GM12875 (cell line): ENCODE measurements at regions not wholly inside any gene's neighbourhood (a gene's known extent, or its start where the extent isn't known, plus 50 kb on each side); places are given as distances from the start of the nearest gene placed in this dataset.
"Not testable (repeated sequence)": the region's sequence is repeated elsewhere in the genome, so short reads cannot be mapped to it uniquely, and the experiment has no call there.

ENCODE experiments used
- H3K4me3 ChIP-seq: one replicate; pipeline ENCODE4 v1.5.1; 2011; ENCODE audit warnings: low read depth, low read length, control low read depth
- TF ChIP-seq, protein P1 (sequence below): IDR thresholded peaks from 2 replicates; pipeline ENCODE4 v1.5.1; 2011; ENCODE audit warnings: low read depth, mild to moderate bottlenecking, control low read depth, inconsistent platforms, low read length, moderate library complexity, borderline replicate concordance; ENCODE audit not compliant: insufficient read depth

DNA sequence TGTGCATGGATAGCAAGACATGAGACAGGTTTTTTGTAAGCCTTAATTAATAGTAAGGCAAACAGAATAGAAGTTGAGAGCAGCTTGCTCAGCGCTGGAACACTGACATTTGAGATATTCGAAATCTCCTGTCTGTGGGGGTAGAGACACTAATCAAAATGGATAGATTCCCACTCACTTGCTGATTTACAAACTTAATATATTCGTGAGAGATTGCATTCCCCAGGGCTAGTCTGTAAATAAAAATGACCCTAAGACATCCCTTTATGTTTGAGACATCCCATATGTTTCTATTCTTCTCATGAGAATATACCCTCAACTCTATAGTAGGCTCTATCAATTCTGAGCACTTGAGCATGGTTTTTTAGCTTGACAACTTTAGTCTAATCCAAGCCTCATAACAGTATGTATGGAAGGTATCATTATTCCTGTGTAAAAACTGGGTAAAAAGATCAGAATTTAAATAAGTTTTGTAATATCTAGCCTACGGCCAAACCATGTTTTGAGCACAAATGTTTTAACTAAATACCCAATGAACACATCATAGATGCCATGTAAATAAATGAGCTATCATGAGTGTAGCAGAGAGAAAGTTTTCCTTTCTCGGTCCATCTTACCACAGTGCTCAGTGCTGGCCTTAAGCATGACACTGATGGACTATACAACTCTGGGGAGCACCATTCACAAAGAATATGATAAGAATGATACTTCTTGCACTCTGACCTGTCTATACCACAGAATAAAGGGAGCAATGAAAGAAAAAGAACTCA, 609.2 kb downstream of the PSAT1 start:
- TF ChIP-seq, protein P1, sequence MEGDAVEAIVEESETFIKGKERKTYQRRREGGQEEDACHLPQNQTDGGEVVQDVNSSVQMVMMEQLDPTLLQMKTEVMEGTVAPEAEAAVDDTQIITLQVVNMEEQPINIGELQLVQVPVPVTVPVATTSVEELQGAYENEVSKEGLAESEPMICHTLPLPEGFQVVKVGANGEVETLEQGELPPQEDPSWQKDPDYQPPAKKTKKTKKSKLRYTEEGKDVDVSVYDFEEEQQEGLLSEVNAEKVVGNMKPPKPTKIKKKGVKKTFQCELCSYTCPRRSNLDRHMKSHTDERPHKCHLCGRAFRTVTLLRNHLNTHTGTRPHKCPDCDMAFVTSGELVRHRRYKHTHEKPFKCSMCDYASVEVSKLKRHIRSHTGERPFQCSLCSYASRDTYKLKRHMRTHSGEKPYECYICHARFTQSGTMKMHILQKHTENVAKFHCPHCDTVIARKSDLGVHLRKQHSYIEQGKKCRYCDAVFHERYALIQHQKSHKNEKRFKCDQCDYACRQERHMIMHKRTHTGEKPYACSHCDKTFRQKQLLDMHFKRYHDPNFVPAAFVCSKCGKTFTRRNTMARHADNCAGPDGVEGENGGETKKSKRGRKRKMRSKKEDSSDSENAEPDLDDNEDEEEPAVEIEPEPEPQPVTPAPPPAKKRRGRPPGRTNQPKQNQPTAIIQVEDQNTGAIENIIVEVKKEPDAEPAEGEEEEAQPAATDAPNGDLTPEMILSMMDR = no peak
- H3K4me3 ChIP-seq = no peak overlapping the region

DNA sequence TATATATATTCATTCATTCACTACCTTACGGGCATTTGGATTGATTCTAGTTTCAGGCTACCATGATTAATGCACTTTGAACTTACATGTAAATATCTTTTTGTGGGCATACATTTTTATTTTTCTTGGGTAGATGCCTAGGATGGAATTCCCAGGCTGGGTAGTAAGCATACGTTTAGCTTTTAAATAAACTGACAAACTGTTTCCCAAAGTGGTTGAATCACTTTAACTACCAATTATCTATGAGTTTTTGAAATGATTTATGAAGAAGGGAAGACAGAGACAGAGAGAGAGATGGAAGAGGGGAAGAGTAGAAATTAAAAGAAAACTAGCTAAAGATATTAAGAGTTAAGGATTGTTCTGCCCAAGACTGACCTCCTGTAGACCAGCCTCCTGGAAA, 612.6 kb downstream of the PSAT1 start:
- H3K4me3 ChIP-seq = no peak overlapping the region
- TF ChIP-seq, protein P1 = no peak

DNA sequence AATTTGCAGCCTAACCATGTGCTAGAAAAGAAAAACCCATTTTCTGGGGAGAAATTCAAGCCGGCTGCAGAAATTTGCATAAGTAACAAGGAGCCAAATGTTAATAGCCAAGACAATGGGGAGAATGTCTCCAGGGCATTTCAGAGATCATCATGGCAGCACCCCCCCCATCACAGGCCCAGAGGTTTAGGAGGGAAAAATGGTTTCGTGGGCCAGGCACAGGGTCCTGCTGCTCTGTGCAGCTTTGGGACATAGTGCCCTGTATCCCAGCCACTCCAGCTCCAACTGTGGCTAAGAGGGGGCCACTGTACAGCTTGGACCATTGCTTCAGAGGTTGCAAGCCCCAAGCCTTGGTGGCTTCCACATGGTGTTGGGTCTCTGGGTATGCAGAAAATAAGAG, 620.0 kb downstream of the PSAT1 start:
- not testable (repeated sequence) for H3K4me3 ChIP-seq

DNA sequence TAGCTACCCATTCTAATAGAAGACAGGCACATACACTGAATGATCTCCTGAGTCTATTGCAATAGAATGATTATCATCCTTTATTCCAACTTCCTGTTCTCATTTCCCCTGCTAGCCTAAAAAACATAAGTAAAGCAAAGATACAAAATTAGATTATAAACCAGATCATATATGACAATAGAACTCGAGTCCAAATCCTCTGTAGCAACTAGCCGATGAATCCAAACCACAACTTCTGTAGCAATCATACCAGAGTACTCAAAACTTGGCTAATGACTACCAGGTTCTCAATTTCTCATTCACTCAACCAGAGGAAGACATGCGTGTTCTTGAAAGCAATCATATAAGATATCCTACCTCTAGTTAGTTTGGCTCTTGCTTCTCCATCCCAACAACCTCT, 622.1 kb downstream of the PSAT1 start:
- TF ChIP-seq, protein P1 = no peak
- H3K4me3 ChIP-seq = no peak overlapping the region

DNA sequence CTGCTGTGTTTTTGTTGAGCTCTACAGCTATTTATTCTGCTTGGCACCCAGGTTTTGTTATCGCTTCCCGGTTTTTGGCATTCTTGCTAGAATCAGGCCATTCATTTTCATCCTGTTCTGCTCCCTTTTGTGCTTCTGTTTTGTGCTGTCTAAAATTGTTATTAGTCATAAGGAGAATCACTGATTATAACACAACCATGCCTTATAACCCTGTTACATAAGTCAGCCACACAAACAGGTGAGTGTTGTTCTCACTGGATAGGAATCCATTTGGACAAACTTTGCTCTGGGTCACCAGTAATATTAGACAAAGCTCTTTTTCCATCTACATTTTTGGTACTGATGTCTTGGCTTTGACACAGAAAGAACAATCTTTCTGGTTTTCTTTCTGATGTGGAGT, 622.8 kb downstream of the PSAT1 start:
- no peak overlapping the region for H3K4me3 ChIP-seq

DNA sequence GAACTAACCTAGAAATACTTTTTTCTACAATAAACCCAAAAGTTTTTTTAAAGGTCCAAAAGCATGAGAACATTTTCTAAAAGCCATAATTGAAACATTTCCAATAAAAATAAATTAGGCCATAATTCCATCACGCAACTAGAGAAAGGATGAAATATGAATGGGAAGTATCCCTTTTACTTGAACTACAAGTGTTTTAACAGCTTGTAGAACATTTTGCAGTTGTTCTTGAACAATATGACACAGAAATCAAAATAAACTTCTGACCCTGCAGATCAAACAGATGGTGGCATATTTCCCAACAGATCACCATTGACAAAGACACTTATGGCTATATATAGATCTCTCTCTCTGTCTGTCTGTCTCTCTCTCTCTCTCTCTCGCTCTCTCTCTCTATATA, 624.4 kb downstream of the PSAT1 start:
- H3K4me3 ChIP-seq = no peak overlapping the region
- TF ChIP-seq, protein P1 = no peak

More for the DNA sequence above, 622.8 kb downstream of the PSAT1 start:
- TF ChIP-seq, protein P1 = no peak

DNA sequence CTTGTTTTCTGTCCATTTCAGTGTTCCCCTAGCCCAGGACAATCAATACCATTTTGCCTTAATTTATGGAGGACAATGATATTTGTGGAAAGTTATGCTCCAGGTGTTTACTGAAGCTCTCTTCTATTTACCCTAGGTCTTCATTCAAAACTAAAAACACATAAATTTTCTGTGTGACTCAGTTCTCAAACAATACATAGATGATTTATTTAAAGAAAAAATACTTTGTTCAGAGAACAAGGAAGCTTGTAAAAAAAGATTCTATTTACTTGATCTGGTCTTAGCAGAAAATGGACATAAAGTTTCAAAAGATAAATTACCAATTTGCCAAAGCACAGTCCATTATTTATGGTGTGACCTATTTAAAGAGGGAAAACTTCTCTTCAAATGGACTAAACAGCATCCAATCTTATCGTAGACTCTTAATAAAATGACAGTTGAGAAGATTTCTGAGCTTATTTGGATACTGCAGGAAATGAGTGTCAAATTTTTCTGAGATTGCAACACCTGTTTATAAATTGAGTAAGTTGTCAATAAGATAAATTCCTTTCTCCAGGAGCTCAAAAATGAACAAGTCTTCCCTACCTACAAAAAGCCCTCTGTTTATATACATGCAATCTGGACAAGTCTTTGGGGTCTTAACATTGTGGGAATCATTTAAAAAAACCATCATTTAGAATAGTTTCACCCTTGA, 627.2 kb downstream of the PSAT1 start:
- no peak overlapping the region for H3K4me3 ChIP-seq
- TF ChIP-seq, protein P1 = no peak
